Colonic mucosa (tissue), 4 donors: ENCODE measurements at regions not wholly inside any gene's neighbourhood (a gene's known extent, or its start where the extent isn't known, plus 50 kb on each side); places are given as distances from the start of the nearest gene placed in this dataset.

Experiments used
- DNase-seq: peaks from one replicate; pipeline ENCODE4 v3.0.0-alpha.2; 2020
- H3K27ac ChIP-seq: fragments of 200-600 bp; one replicate; pipeline ENCODE4 v1.8.0; 2021
- H3K27me3 ChIP-seq: fragments of 200-600 bp; one replicate; pipeline ENCODE4 v1.8.0; 2021
- H3K36me3 ChIP-seq: fragments of 200-600 bp; one replicate; pipeline ENCODE4 v1.8.0; 2021
- H3K4me1 ChIP-seq: fragments of 200-600 bp; one replicate; pipeline ENCODE4 v1.8.0; 2021; ENCODE audit warnings: mild to moderate bottlenecking
- H3K4me3 ChIP-seq: fragments of 200-600 bp; one replicate; pipeline ENCODE4 v1.8.0; 2021
- H3K9ac ChIP-seq, 2 donors: one replicate each; pipeline ENCODE4 v1.7.0; 2013; ENCODE audit warnings: control low read depth in 2 of 2, low read depth in 2 of 2, low read length in 2 of 2
- H3K9me3 ChIP-seq: fragments of 200-600 bp; one replicate; pipeline ENCODE4 v1.8.0; 2021
- CTCF ChIP-seq: fragments of 200-600 bp; IDR thresholded peaks from one replicate; pipeline ENCODE4 v1.8.0; 2022; ENCODE audit warnings: antibody characterized with exemption, mild to moderate bottlenecking
- intact Hi-C: fragments of 100-400 bp; cut with DNase I; formaldehyde crosslinking; loops from one replicate; pipeline ENCODE4 v1.14.1; 2022
- donor health status: healthy.
- donor health status: DM: no; HTN: no; CAD: no.
- donor health status: DM: no; HTN: no; CAD: no.

DNA sequence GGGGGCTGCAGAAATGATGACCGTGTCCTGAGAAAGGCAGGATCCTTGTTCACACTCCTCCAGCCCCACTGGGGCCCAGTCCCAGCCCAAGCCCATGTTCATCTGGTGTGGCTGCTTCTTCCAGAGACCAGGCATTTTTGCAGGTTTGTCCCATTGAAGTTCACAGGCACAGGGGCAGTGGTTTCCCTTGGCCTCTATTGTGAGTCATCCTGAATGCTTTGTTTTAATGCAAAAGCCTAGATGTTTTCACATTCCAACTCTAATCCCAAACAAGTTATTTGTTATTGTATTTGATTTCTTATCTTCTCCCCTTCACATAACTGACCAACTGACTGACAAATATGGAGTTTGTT is 426.4 kb upstream of the ID2 start:
- no peak for TF ChIP-seq CTCF
- no peak overlapping the region for H3K9ac ChIP-seq
- no peaks in the 10 kb centered on the region for H3K27me3 ChIP-seq
- H3K4me3 ChIP-seq: no peak overlapping the region
- H3K9me3 ChIP-seq: no peaks in the 10 kb centered on the region
- DNase-seq: no peak
- intact Hi-C loops: no loop called here
- H3K36me3 ChIP-seq: no peaks in the 10 kb centered on the region
- no peak overlapping the region for H3K27ac ChIP-seq
- no peaks in the 10 kb centered on the region for H3K4me1 ChIP-seq

- no peak overlapping the region for H3K9ac ChIP-seq
- H3K4me3 ChIP-seq: no peak overlapping the region
- DNase-seq: no peak
- H3K4me1 ChIP-seq: no peaks in the 10 kb centered on the region
- no peaks in the 10 kb centered on the region for H3K27me3 ChIP-seq
- intact Hi-C loops: no loop called here
- no peak overlapping the region for H3K27ac ChIP-seq
- TF ChIP-seq CTCF: no peak
- H3K9me3 ChIP-seq: no peaks in the 10 kb centered on the region
- H3K36me3 ChIP-seq: no peaks in the 10 kb centered on the region
Observed at GRCh38 chr2:8256905-8257304, 425.0 kb upstream of the ID2 start.

- H3K9ac ChIP-seq: no peak overlapping the region
- intact Hi-C loops: no loop called here
- H3K4me1 ChIP-seq: no peaks in the 10 kb centered on the region
- H3K27ac ChIP-seq: no peak overlapping the region
- no peaks in the 10 kb centered on the region for H3K9me3 ChIP-seq
- no peak for TF ChIP-seq CTCF
- no peak overlapping the region for H3K4me3 ChIP-seq
- H3K27me3 ChIP-seq: no peaks in the 10 kb centered on the region
- DNase-seq: no peak
- H3K36me3 ChIP-seq: no peaks in the 10 kb centered on the region
Observed at GRCh38 chr2:8257502-8257901, 424.4 kb upstream of the ID2 start.

- no peak for TF ChIP-seq CTCF
- Histone ChIP-seq H3K9me3 (no peaks in the 10 kb centered on the region), H3K27ac (no peak overlapping the region), H3K27me3 (no peaks in the 10 kb centered on the region), H3K9ac (no peak overlapping the region), H3K36me3 (no peaks in the 10 kb centered on the region), H3K4me3 (no peak overlapping the region), H3K4me1 (no peaks in the 10 kb centered on the region)
- intact Hi-C loops: no loop called here
- DNase-seq: no peak
Observed at GRCh38 chr2:8258406-8258805, 423.4 kb upstream of the ID2 start.

- TF ChIP-seq CTCF: no peak
- H3K27me3 ChIP-seq: no peaks in the 10 kb centered on the region
- intact Hi-C loops: no loop called here
- H3K9me3 ChIP-seq: no peaks in the 10 kb centered on the region
- H3K27ac ChIP-seq: no peak overlapping the region
- no peak overlapping the region for H3K4me3 ChIP-seq
- no peak for DNase-seq
- H3K4me1 ChIP-seq: no peaks in the 10 kb centered on the region
- no peaks in the 10 kb centered on the region for H3K36me3 ChIP-seq
- H3K9ac ChIP-seq: no peak overlapping the region
Observed at GRCh38 chr2:8259106-8259840, 422.6 kb upstream of the ID2 start.

- DNase-seq: no peak
- intact Hi-C loops: no loop called here
- Histone ChIP-seq H3K4me3 (no peak overlapping the region), H3K36me3 (no peaks in the 10 kb centered on the region), H3K9ac (no peak overlapping the region), H3K4me1 (no peaks in the 10 kb centered on the region), H3K27ac (no peak overlapping the region), H3K27me3 (no peaks in the 10 kb centered on the region), H3K9me3 (no peaks in the 10 kb centered on the region)
- TF ChIP-seq CTCF: no peak
Observed at GRCh38 chr2:8259841-8260178, 422.0 kb upstream of the ID2 start.
